Pons (tissue), 1 donor: ENCODE measurements at regions not wholly inside any gene's neighbourhood (a gene's known extent, or its start where the extent isn't known, plus 50 kb on each side); places are given as distances from the start of the nearest gene placed in this dataset.
"Not testable (repeated sequence)": the region's sequence is repeated elsewhere in the genome, so short reads cannot be mapped to it uniquely, and the experiment has no call there.

Experiments
- DNase-seq: peaks from one replicate; pipeline ENCODE4 v3.0.0-alpha.2; 2016; ENCODE audit warnings: low spot score

DNA sequence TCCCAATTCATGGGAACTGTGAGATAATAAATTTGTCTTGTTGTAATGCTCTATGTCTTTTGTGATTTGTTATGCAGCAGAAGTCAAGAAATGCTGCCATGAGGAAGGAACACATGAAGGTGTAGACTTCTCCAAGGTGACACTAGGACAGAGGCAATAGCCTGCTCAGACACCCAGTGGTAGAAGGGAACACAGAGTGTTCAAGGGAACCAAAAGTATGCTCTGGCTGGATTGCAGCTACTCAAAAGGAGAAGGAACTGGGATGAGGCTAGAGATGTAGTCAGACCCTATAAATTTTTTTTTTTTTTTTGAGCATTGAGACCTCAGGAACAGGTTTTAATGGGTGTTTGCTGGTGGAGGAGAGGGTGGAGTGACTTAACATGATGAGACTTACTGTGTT lies 232.5 kb downstream of the PARP8 start:
- DNase-seq = no peak

DNA sequence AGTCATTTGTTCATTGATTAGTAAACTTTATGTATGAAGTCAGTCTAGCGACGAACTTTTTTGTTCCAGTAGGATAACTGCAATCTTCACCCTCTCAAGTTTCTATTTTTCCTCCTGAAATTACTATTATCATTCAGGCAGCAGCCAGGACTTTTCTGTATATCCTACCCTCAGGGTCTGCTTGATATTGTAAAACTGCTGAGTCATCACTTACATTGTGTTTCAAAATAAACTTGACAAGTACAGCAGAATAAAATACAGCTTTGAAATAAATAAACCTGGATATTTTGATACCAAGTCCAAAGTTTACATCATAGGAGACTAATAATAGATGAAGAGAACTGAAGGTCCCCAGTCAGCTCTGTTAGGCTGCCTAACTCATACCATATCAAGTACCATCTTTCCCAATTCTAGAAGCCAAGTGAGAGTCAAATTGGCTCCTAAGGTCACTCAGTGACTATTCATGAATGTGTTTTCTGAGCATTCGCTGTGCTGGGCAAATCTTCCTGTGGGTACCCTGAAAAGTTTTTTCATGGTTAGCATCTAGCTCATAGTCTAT lies 234.6 kb downstream of the PARP8 start:
- no peak for DNase-seq

DNA sequence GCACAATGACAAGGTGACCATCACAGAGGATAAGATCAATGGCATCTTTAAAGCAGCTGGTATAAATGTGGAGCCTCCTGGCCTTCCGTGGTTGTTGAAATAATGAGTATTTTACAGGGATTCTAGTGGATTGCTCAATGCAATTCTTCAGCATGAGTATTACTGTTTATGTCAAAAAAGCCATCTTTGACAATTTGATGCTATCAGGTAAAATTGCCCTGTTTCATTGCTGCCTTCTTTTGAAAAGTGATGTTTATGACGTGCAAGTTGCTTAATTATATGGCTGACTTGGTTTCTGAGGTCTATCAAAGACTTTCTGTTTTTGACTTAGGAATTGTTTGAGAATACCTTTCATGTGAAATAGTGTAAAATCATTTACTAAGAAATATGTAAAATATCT lies 237.2 kb downstream of the PARP8 start:
- DNase-seq = no peak

DNA sequence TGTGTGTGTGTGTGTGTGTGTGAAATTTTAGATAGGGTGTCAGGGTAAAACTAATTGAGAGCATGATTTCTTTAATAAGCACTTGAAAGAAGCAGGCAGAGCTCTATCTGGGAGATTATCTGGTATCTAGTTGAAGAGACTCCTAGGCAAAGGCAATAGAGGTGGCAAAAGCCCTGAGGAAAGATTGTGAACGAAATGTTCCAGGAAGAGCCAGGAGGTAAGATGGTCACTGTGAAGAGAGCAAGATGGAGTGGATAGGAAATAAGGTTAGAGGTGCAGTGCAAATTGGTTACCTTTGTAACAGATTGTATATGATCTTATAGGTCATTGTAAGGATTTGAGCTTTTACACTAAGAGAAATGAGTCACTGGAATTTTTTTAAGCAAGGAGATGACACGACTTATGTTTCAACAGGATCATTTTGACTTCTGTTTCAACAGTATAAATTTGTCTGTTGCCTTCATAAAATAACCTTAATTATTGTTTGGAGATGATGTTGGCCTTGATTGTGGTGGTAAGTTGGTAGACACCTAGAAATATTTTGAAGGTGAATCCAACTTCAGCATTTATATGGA lies 239.6 kb downstream of the PARP8 start:
- DNase-seq = no peak

DNA sequence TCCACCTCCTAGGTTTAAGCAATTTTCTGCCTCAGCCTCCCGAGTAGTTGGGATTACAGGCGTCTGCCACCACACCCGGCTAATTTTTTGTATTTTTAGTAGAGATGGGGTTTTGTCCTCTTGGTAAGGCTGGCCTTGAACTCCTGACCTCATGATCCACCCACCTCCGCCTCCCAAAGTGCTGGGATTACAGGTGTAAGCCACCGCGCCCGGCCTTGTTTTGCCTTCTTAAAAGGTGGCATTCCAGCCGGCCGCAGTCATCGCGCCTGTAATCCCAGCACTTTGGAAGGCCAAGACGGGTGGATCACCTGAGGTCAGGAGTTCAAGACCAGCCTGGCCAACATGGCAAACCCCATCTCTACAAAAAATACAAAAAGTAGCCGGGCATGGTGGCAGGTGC lies 253.7 kb downstream of the PARP8 start:
- DNase-seq = not testable (repeated sequence)

DNA sequence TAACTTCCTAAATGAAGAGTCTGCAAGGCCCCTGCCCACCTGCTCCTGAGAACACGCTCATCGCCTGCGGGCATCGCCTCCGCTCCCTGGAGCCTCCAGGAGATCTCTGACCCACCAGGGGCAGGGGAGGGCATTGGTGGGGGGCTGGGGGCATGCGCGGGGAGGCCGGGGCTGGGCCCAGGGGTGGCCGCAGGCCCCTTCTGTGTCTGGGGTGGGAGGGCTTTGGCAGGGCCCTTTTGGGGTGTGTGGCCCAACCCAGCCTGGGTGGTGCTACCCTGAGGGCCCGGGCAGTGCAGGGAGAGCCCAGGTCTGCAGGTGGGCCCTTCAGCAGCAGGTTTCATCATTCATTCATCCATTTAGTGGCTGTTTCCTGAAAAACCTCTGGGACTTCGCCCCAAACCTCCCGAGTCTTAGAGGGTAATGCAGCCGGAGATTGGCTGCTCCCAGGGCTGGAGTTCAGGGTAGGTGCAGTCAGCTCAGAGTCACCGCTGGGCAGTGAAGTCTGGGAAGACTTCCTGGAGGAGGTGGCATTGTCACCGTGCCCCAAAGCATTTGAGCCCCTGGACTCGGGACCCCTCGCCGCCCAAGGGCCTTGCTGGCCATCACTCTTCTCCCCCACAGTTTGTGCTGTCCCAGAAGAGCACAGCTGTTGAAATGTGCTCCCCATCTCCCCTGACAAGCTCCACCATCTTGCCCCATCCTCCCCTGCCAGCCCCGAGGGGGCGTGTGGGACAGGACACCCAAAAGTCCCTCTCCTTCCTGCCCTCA lies 255.1 kb downstream of the PARP8 start:
- DNase-seq = no peak

DNA sequence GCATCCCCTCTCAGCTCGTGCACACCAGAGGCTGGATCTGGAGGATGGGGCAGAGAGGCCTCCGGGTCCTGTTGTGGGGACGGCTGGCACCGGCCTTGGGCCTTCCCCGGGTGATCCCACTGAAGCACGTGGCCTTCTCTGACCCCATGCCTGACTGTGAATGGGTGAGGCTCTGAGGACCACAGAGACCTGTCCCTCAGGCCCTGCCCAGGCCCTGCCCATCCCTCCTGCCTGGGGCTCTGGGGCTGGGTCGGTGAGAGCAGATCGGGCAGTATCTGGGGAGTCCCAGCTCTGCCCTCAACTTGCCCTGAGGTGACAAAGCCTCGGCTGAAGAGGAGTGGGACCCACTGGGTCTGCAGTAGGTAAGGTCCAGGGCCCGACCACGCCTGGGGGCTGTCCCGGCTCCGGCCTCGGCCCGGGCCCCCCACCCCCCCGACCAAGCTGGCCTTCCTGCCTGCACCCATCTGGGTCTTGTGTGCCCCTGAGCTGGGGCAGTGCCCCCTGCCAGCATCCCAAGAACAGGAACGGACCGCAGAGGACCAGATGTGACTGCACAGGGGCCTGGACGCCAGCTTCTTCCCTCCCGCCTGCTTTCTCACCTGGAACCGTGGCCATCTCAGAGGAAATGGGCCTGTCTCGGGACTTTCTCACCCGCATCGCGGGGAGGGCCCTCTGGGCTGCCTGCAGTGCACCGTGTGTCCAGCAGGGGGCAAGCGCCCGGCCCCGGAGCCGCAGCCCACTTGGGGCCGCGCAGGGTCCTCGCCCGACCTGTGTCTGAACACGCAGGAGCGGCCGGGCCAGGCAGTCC lies 255.9 kb downstream of the PARP8 start:
- DNase-seq = not testable (repeated sequence)

DNA sequence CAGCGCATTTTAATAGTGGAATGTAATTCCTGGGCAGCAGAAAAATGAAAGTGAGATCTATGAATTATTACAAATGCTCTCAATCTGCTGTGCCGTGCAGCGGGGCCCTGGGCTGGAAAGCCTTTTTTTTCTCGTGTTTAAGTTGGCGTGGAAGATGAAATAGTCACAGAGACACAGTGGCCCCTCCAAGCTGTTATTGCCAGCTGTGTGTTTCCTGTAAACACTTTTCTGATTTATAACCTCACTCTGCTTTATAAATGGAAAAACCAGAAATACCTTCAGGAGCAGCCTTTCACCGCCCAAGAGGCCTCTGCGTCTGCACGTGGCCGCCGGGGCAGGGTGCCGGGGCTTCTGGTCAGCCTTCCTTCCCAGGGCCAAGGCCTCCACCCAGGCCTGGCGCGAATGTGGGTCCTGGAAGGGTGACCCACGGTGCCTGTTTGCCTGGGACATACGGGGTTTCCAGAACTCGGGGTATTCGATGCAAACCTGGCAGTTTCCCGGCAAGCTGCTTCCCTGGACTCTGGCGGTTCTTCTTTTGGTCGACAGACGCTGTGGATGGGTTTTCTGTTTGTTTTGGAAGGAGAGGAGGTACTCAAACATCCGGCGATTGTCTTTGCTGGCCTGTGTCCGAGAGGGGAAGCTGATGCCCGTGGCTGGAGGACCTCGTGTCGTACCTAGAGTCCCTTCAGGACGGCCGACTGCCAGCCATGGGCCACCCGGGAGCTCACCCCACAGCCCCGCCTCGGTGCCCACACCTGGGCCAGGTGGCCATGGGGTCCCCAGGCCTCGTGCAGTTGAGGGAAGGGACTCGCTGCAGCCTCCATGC lies 256.7 kb downstream of the PARP8 start:
- DNase-seq = no peak

DNA sequence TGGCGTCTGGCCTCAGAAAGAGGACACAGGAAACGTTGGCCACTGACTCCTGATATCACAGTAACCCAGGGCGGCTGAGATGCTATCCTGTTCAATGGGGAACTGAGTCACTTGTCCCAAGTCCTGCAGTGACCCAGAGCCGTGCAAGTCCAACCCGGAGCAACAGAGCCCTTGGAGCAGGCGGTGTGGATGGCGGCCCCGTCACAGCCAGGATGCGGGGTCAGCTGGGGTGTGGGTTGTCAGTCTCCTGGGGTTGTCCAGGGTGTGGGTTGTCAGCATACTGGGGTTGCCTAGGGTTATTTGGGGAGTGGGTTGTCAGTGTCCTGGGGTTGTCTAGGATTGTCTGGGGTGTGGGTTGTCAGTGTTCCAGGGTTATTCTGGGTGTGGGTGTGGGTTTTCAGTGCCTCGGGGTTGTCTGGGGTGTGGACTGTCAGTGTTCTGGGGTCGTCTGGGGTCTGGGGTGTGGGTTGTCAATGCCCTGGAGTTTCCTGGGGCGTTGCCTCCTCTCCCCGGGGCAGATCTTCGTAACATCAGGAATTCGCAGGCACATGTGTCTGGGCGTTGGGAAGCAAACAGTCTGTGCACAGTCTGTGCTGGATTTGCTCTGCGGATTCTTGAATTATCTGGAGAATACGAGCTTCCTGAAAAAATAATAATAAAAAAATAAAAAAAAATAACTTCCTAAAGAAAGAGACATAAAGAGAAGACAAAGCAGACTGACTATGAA lies 257.5 kb downstream of the PARP8 start:
- DNase-seq = no peak

DNA sequence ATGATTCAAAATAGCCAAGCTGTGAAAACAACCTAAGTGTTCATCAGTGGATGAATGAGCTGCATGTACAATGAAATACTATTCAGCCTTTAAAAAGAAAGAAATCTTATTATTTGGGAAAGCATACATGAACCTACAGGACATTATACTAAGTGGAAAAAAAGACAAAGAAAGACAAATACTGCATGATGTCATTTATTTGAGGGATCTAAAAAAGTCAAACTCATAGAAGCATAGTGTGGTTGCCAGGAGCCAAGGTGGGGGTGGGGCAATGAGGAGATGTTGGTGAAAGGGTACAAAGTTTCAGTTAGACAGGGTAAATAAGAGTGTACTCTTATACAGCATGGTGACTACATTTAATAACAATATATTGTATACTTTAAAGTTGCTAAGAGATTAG lies 261.5 kb downstream of the PARP8 start:
- DNase-seq = no peak

DNA sequence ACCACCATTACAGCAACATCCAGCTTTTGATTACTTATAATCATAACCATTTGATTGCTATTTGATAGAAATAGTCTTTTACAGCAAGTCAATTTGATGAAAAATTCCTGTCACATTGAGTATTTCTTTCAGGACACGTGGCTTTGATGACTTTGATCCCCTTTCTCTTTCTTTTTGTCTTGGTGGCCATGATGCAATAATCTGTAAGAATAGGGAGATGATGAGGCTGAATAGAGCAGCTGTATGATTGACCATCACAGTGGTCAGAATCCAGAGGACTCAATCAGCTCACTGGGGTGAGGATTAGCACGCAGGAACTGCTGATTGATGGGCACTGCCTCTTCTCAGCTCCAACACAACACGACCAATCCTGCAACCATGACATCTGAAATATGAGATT lies 262.7 kb downstream of the PARP8 start:
- no peak for DNase-seq

DNA sequence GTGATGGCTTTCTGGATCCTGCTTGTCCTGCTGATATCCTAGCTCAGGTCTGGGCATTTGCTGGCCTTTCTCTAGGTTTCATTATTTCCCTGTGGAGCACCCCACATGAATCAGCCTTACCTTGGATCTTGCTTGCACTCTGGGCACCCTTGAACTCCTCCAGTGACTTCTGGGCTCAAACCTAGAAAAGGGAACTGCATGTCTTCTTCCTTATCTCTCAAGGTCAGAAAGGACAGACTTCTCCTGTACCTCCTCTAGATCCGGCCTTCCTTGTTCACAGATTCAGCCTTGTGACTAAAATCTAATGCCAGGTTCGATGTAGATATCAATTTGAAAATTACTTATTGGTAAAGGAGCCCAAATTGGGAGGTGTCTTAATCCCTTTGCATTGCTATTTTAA lies 267.9 kb downstream of the PARP8 start:
- DNase-seq = no peak

DNA sequence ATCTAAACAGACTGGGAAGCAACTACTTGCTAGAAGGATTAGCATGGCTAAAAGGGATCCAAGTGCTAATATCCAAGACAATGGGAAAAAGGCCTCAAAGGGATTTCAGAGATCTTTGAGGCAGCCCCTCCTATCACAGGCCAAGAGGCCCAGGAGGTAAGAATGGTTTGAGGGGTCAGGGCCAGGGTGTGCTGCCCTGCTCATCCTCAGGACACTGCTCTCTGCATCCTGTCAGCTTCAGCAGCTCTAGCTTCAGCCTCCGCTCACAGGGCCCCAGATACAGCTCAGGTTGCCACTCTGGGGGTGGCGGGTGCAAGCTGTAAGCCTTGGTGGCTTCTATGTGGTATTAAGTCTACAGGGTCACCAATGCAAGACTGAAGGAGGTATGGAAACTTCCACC lies 278.7 kb downstream of the PARP8 start:
- no peak for DNase-seq

DNA sequence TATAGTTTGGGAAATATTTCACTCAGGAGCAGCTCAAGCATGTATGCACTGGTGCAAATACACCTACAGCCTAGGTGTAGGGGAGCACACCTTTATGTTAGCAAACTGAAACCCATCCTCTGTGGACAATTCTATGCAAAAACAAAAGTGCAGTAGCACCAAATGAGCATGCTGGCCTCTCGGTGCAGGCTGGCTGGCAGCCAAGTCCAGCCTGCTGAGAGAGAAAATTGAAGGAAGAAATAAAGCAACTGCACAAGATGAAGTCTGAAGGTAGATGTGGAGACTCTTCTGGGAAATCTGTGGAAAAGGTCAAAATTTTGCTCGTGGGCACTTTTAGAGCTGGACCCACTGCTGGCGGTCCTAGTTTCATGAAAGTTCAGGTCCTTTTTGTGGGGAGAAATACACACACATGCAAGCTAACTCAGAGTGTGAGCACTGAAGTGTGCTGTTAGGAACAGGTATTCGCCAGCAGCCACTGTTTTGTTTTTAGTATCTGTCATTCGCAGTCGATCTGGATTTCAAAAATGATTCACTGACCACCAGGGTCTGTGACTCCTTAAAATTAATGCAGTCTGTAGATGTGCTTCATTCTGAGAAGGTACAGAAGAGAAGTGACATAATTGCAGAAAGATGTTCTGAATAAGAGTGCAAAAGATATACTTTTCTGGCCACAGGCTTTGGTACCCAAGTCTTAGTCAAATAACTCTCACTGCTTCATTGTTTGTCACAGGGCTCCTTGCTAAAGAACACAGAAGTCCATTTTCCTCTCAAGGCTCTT lies 281.7 kb downstream of the PARP8 start:
- DNase-seq = no peak

DNA sequence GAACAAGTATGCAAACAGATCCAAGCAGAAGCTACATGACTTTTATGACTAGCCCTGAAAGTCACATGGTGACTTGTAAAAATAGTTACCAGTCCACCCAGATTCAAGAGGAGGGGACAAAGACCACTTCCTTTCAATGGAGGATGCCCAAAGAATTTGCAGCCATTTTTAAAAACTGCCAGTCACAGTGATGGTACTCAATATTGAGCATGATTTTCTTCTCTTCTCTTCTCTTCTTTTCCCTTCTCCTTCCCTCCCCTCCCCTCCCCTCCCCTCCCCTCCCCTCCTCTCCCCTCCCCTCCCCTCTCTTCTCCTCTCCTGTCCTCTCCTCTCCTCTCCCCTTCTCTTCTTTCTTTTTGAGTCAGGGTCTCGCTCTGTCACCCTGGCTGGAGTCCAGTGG lies 286.9 kb downstream of the PARP8 start:
- no peak for DNase-seq

DNA sequence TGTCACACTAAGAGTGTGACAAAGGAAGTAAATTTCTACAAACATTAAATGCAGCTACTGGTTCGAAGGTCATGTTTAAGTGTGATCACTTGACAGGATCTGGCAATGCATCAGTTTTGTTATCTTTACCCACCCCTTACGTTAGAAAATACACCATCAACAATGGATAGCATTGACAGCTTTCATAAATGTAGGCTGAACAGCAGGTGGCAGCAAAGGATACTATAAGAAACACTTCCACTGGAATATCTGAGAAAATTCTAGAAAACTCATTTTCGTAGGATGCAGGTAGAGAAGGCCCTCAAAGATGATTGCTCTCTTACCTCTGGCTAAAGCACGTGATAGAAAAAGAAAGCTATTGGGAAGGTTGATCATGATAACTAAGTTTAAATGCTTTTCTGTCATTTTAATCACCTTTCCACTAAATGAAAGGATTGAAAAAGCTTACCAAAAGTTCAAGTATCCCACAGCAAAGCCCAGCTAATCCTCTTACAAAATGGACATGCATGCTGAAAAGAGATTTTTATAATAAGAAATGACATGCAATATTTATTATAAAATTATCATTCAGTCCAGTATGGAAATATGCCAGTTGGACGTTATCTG lies 292.5 kb downstream of the PARP8 start:
- DNase-seq = peak; percentile 88

DNA sequence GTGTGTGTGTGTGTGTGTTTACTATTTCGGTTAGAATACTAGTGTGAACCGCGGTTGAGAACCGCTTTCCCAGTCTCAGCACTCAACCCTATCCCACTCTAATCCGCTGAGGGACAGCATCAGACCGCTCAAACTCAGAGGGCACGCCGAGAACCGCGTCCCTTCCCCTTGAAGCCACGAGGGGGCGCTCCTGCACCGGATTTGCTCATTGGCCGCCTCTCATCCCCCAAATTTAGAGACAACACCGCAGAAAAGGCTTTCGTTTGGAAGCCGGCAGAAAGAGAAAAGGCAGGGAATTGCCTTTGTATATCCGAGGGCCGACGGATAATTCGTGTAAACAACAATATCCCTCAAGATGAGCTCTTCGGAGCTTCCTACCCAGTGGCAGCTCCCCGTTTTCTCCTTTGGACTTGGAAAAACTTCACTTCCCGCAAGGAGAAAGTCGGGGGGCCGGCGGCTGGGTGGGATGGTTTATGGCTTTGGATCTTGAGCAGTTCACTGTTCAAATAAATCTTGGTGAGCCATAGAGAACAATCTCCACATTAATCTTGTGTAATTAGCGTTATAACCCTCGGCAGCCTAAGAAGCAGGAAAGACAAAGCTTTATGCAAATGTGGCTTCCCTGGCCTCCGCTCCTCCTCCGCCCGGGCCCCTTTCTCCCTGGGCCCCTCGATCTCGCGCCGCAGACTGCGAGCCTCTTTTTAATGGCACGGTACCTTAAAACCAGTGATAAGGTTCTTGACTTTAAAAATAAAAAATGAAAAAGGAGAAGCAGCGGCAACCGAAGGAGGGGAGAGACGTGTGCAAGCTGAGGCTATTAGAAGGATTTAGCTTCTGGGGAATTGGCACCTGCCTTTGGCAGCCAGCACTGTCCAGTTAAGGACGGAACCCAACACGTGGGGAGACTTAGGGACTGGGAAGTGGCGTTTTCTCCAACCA lies 296.8 kb downstream of the PARP8 start:
- peak; percentile 73 for DNase-seq

DNA sequence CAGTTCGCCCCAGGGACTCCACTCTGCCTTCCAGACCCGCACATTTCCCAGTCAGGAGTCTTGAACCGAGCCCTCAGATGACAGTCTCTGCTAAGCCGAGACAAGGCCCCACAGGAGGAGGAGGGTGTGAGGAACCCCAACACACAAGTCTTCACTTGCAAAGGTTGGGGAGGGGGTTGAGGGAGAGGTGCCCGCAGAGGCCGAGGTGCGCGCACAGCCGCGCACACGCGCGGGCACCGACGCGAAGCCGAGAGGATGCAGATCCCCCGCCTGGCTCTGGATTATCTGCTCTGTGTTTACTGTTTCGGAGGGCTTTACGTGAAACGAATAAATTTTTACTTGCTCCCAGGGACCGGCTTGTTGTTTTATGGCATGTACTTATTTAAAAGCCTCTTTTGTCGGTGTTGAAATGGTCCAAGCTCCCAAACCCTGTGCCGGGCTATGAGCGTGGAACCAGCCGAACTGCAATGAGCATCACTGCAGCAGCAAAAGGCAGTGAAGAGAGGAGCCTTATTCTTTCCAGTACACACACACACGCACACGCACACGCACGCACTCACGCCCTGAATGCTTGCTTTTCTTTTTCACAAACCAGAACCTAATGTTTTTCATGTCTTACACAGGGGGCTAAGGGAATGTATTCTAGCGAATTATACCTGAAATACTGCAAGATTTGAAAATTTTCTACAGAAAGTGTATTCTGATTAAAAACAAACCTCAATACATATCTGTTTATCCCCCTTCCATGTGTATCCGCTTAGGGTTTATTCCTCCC lies 297.7 kb downstream of the PARP8 start:
- peak; percentile 38 for DNase-seq
